ENCODE measurements at regions not wholly inside any gene's neighbourhood (a gene's known extent, or its start where the extent isn't known, plus 50 kb on each side); places are given as distances from the start of the nearest gene placed in this dataset.

GRCh38 chr6:141401851-141402250 is 730.9 kb upstream of the GJE1 start:
- TF ChIP-seq CTCF (IDR thresholded peaks at IDR 0.05) (no peak), POLR2AphosphoS5 (IDR thresholded peaks at IDR 0.05) (no peak), POLR2A (IDR thresholded peaks at IDR 0.05) (no peak), EP300 (IDR thresholded peaks at IDR 0.05) (no peak)
